Small intestine (tissue), 7 donors: ENCODE measurements at regions not wholly inside any gene's neighbourhood (a gene's known extent, or its start where the extent isn't known, plus 50 kb on each side); places are given as distances from the start of the nearest gene placed in this dataset.

Experiments
- DNase-seq, 2 donors: peaks; one replicate each; pipeline versions ENCODE4 v3.0.0 to v3.0.0-alpha.2; 2013
- FAIRE-seq: peaks from 2 replicates; lab custom pipeline; 2012; peaks lifted over from hg19 to GRCh38; lab: Jason Lieb, UNC
- H3K27ac ChIP-seq, 3 donors: one replicate each; pipeline ENCODE4 v1.5.1; 2013; ENCODE audit warnings: low read length in 2 of 3, mild to moderate bottlenecking in 2 of 3, control low read depth in 1 of 3, inconsistent platforms in 1 of 3, low read depth in 1 of 3, moderate library complexity in 1 of 3
- H3K27me3 ChIP-seq, 3 donors: one replicate each; pipeline ENCODE4 v1.6.1; 2013; ENCODE audit warnings: low read length in 3 of 3, inconsistent platforms in 1 of 3; ENCODE audit not compliant: control insufficient read depth in 3 of 3, insufficient read depth in 3 of 3
- H3K36me3 ChIP-seq, 3 donors: one replicate each; pipeline ENCODE4 v1.6.1; 2013; ENCODE audit warnings: low read length in 3 of 3, inconsistent platforms in 1 of 3, low read depth in 1 of 3, mild to moderate bottlenecking in 1 of 3, moderate library complexity in 1 of 3; ENCODE audit not compliant: control insufficient read depth in 3 of 3, insufficient read depth in 2 of 3
- H3K4me1 ChIP-seq, 3 donors: one replicate each; pipeline ENCODE4 v1.6.1; 2013; ENCODE audit warnings: low read length in 2 of 3, inconsistent platforms in 1 of 3, low read depth in 1 of 3, mild to moderate bottlenecking in 1 of 3, moderate library complexity in 1 of 3; ENCODE audit not compliant: control insufficient read depth in 3 of 3, insufficient read depth in 2 of 3
- H3K4me3 ChIP-seq, 3 donors: one replicate each; pipeline ENCODE4 v1.5.1; 2013; ENCODE audit warnings: low read length in 3 of 3, control low read depth in 1 of 3, inconsistent platforms in 1 of 3, low read depth in 1 of 3, mild to moderate bottlenecking in 1 of 3, moderate library complexity in 1 of 3
- H3K9me3 ChIP-seq, 2 donors: one replicate each; pipeline ENCODE4 v1.6.1; 2013; ENCODE audit warnings: low read depth in 1 of 2, low read length in 1 of 2; ENCODE audit not compliant: control insufficient read depth in 2 of 2, insufficient read depth in 1 of 2
- WGBS, 3 donors: extraction: QIAGEN DNeasy Blood & Tissue Kit; methylation state at CpG; one replicate each; pipeline ENCODE4 v1.1.7; 2013; 5-methylcytosine and 5-hydroxymethylcytosine counted together
- donor health status: healthy with polysubstance abuse.
- donor health status: control.
- donor health status: control.
- donor health status: Bipolar disorder and iron deficiency.
- donor health status: healthy.

- Histone ChIP-seq H3K9me3 (no peaks in the 10 kb centered on the region), H3K27me3 (no peaks in the 10 kb centered on the region), H3K36me3 (no peaks in the 10 kb centered on the region), H3K4me1 (peaks cover 8 to 18% (median 10%) of the 10 kb centered on the region in 3 donors), H3K4me3 (no peak overlapping the region), H3K27ac (peak overlapping the region in 1 of 3 donors; percentile 9)
- WGBS, 3 donors, result 95 to 100% (median 97%) methylated on average over 2 of the region's 2 CpGs
- no peak for DNase-seq
- no peak for FAIRE-seq
Observed at GRCh38 chr12:91874086-91874865, 271.4 kb downstream of the BTG1 start.

- Histone ChIP-seq H3K27me3 (no peaks in the 10 kb centered on the region), H3K27ac (peak overlapping the region in 1 of 3 donors; percentile 17), H3K4me3 (no peak overlapping the region), H3K4me1 (peaks cover 6 to 11% (median 8%) of the 10 kb centered on the region in 3 donors), H3K9me3 (no peaks in the 10 kb centered on the region), H3K36me3 (no peaks in the 10 kb centered on the region)
- no peak for FAIRE-seq
- DNase-seq, result peak in 1 of 2 donors; percentile 27
- 52 to 64% (median 56%) methylated on average over 1 of the region's 1 CpG for WGBS, 3 donors
Observed at GRCh38 chr12:91871751-91872150, 273.9 kb downstream of the BTG1 start.

GRCh38 chr12:91870872-91871707 lies 274.6 kb downstream of the BTG1 start:
- H3K36me3 ChIP-seq, result no peaks in the 10 kb centered on the region
- no peaks in the 10 kb centered on the region for H3K9me3 ChIP-seq
- no peak for FAIRE-seq
- peak overlapping the region in 1 of 3 donors; percentile 70 for H3K27ac ChIP-seq
- whole genome bisulfite sequencing, 3 donors, result 51 to 75% (median 64%) methylated on average over 9 of the region's 9 CpGs
- H3K27me3 ChIP-seq, result no peaks in the 10 kb centered on the region
- no peak overlapping the region for H3K4me3 ChIP-seq
- peak; percentile 7 to 63 for DNase-seq
- peaks cover 5 to 10% (median 5%) of the 10 kb centered on the region in 3 donors for H3K4me1 ChIP-seq

GRCh38 chr12:91868054-91868453 lies 277.6 kb downstream of the BTG1 start:
- FAIRE-seq, result no peak
- 87 to 95% (median 94%) methylated on average over 4 of the region's 4 CpGs for WGBS, 3 donors
- no peak for DNase-seq
- H3K36me3 ChIP-seq, result no peaks in the 10 kb centered on the region
- no peak overlapping the region for H3K27ac ChIP-seq
- no peaks in the 10 kb centered on the region for H3K9me3 ChIP-seq
- no peaks in the 10 kb centered on the region for H3K27me3 ChIP-seq
- no peak overlapping the region for H3K4me3 ChIP-seq
- peaks cover 5 to 6% (median 5%) of the 10 kb centered on the region in 3 donors for H3K4me1 ChIP-seq

- 86 to 92% (median 87%) methylated on average over 5 of the region's 5 CpGs for WGBS, 3 donors
- Histone ChIP-seq H3K36me3 (no peaks in the 10 kb centered on the region), H3K27me3 (no peaks in the 10 kb centered on the region), H3K27ac (no peak overlapping the region), H3K9me3 (no peaks in the 10 kb centered on the region), H3K4me1 (peaks cover 3 to 4% (median 3%) of the 10 kb centered on the region in 3 donors), H3K4me3 (no peak overlapping the region)
- DNase-seq, result no peak
- no peak for FAIRE-seq
Observed at GRCh38 chr12:91866566-91866965, 279.1 kb downstream of the BTG1 start.

GRCh38 chr12:91863702-91864101 lies 281.9 kb downstream of the BTG1 start:
- Histone ChIP-seq H3K36me3 (no peaks in the 10 kb centered on the region), H3K27ac (no peak overlapping the region), H3K4me1 (no peaks in the 10 kb centered on the region), H3K4me3 (no peak overlapping the region), H3K9me3 (no peaks in the 10 kb centered on the region), H3K27me3 (no peaks in the 10 kb centered on the region)
- no peak for FAIRE-seq
- no peak for DNase-seq
- WGBS, 3 donors, result 80 to 89% (median 88%) methylated on average over 3 of the region's 3 CpGs

GRCh38 chr12:91861554-91861953 lies 284.1 kb downstream of the BTG1 start:
- H3K4me3 ChIP-seq, result no peak overlapping the region
- DNase-seq, result no peak
- H3K36me3 ChIP-seq, result no peaks in the 10 kb centered on the region
- no peak for FAIRE-seq
- 86 to 94% (median 89%) methylated on average over 1 of the region's 1 CpG for WGBS, 3 donors
- H3K27me3 ChIP-seq, result no peaks in the 10 kb centered on the region
- no peaks in the 10 kb centered on the region for H3K4me1 ChIP-seq
- H3K27ac ChIP-seq, result no peak overlapping the region
- no peaks in the 10 kb centered on the region for H3K9me3 ChIP-seq

- no peaks in the 10 kb centered on the region for H3K9me3 ChIP-seq
- 90 to 99% (median 97%) methylated on average over 2 of the region's 2 CpGs for WGBS, 3 donors
- no peak for FAIRE-seq
- no peak overlapping the region for H3K4me3 ChIP-seq
- no peaks in the 10 kb centered on the region for H3K27me3 ChIP-seq
- no peak overlapping the region for H3K27ac ChIP-seq
- no peaks in the 10 kb centered on the region for H3K36me3 ChIP-seq
- no peak for DNase-seq
- H3K4me1 ChIP-seq, result no peaks in the 10 kb centered on the region
Observed at GRCh38 chr12:91859347-91859746, 286.3 kb downstream of the BTG1 start.
